GM18499 (cell line): ENCODE measurements at regions not wholly inside any gene's neighbourhood (a gene's known extent, or its start where the extent isn't known, plus 50 kb on each side); places are given as distances from the start of the nearest gene placed in this dataset.
"Not testable (repeated sequence)": the region's sequence is repeated elsewhere in the genome, so short reads cannot be mapped to it uniquely, and the experiment has no call there.

Experiments
- ATAC-seq: cut with Tn5 transposase; IDR thresholded peaks from one replicate; pipeline ENCODE4 v1.9.1; 2021; ENCODE audit warnings: moderate number of reproducible peaks; ENCODE audit not compliant: insufficient read depth, unreplicated experiment

GRCh38 chr6:92446052-92446451, 973.3 kb downstream of the EPHA7 start:
- ATAC-seq: no peak

- no peak for ATAC-seq
These were observed 985.4 kb downstream of the EPHA7 start for GRCh38 chr6:92433911-92434310.

DNA sequence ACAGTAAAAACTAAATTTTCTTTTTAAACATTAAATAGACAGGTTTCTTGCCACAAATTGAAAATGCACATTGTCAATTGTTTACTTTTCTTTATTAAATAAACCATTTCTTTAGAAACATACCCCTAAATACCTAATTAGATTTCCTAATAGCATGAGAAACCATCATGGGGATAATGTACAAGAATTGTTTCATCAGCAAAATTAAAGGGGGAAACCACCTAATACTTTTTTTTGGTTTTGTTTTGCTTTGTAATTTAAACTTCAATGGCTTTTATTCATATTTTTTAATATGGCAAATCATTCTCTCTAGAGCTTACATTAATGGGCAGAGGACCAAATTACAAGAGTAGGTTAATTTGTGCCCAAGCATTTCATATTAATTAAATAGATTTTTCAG, 987.9 kb downstream of the EPHA7 start:
- ATAC-seq: no peak

- no peak for ATAC-seq
These were observed 990.9 kb downstream of the EPHA7 start for GRCh38 chr6:92428448-92428847.

DNA sequence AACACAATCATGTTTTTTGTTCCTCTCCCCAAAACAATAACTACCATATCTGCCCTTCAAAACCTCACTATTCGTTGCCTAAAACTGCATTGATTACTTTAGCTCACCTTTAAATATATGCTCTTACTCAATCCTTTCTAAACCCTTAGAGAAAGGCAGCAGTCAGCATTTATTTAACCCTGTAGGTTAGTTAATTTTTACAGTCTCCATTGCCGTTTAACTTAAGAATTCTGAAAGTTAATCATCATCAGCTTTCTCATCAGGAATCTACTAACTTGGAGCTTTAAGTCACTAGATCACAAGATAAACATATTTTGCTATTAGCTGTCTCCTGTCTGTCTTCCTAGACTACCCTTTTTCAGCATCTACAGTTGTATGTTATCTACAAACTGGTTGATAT, 991.9 kb downstream of the EPHA7 start:
- no peak for ATAC-seq

- no peak for ATAC-seq
These were observed 1003.7 kb downstream of the EPHA7 start for GRCh38 chr6:92415656-92416055.

GRCh38 chr6:92408350-92408749, 1011.0 kb downstream of the EPHA7 start:
- ATAC-seq: no peak

GRCh38 chr6:92404281-92404680, 1015.1 kb downstream of the EPHA7 start:
- ATAC-seq: no peak

GRCh38 chr6:92399911-92400310, 1019.4 kb downstream of the EPHA7 start:
- ATAC-seq: no peak

DNA sequence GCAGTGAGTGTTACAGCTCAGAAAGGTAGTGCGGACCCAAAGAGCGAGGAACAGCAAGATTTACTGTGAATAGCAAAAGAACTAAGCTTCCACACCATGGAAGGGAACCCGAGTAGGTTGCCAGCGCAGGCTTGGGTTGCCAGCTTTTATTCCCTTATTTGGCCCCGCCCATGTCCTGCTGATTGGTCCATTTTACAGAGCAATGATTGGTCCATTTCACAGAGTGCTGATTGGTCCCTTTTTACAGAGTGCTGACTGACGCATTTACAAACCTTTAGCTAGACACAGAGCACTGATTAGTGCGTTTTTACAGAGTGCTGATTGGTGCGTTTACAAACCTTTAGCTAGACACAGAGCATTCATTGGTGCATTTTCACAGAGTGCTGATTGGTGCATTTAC, 1030.7 kb downstream of the EPHA7 start:
- not testable (repeated sequence) for ATAC-seq

DNA sequence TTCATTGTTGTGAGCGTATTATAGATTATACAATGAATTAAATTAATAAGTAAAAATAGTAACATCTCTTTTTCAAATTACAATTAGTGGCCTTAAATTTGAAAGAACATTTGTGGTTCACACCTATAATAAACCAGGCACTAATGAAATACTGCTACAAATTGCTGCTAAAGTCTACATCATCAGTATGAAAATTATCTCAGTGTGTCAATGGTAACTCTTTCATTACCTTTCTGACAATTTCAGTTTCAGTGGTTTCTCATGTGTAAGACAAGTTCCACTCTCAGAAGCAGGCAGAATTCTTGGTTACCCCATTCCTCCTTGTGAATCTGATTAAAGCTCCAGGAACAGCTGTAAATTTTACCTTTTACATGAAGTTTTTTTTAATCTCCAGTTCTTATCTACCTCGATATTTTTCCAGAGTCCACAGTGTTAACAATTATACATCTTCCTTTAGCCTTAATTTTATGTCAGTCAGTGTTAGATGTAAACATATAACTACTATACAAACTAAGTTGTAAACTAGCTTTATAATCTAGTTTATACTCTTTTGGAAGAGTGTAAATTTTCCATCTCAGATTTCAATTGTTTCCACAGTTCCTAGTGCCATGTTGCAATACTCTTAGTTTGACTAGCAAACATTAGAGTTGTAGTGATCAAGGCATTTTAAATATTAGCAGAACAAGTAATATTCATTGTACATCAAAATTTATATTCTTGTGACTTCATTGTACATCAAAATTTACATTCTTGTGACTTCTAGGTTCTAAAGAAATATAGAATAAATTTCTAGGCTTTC, 1038.4 kb downstream of the EPHA7 start:
- no peak for ATAC-seq

- ATAC-seq: no peak
These were observed 1042.2 kb downstream of the EPHA7 start for GRCh38 chr6:92377137-92377536.

DNA sequence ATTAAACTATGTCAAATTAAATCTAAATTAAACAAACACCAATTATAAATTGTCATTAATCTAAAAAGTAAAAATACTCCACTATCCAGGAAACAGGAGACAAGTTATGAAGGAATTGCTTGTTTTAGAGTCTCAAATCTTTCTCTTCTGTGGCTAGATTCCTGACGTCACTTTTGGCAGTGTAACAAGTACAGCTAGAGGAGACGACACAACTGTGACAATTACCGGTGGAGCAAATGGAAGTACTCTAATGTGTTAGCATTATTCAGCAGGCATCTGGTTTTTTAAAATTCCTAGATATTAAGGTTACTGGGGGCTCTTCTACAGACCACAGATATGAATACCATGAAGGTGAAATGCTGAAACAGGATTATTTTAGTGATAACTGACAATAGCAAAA, 1042.7 kb downstream of the EPHA7 start:
- ATAC-seq: no peak

GRCh38 chr6:92371211-92372208, 1047.8 kb downstream of the EPHA7 start:
- ATAC-seq: no peak

DNA sequence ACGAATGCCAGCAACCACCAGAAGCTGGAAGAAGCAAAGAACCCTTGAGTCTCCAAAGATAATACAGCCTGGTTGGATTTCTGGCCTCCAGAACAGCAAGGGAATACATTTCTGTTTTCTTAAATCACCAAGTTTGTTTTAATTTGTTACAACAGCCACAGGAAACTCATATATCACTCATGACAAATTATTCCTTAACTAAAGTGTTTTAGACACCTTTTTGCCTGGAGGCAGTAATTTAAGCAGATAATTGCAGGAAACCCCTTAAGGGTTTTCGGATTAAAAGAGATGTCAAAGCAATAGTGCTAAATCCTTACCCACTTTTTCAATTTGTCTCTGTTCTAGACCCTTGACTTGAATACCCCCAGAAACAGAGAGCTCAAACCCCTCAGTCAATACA, 1050.0 kb downstream of the EPHA7 start:
- no peak for ATAC-seq

GRCh38 chr6:92364948-92365541, 1054.3 kb downstream of the EPHA7 start:
- ATAC-seq: no peak

DNA sequence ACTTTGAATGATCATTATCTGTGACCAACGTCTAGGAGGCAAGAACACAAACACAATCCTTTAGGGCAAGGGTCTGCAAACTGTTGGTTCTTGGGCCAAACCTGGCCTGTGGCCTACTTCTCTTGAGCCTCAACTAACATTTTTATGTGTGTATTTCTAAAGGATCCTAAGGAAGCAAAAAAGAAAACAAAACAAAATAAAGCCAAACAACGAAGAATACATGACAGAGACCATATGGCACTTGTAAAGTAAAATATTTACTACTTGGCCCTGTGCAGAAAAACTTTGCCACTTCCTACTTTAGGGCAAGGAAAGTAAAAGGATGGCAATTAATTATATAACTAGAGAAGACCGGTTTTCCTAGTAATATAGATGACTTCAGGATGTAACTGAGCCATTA, 1056.2 kb downstream of the EPHA7 start:
- no peak for ATAC-seq

GRCh38 chr6:92362404-92362803, 1057.0 kb downstream of the EPHA7 start:
- no peak for ATAC-seq

GRCh38 chr6:92361990-92362389, 1057.4 kb downstream of the EPHA7 start:
- ATAC-seq: no peak

DNA sequence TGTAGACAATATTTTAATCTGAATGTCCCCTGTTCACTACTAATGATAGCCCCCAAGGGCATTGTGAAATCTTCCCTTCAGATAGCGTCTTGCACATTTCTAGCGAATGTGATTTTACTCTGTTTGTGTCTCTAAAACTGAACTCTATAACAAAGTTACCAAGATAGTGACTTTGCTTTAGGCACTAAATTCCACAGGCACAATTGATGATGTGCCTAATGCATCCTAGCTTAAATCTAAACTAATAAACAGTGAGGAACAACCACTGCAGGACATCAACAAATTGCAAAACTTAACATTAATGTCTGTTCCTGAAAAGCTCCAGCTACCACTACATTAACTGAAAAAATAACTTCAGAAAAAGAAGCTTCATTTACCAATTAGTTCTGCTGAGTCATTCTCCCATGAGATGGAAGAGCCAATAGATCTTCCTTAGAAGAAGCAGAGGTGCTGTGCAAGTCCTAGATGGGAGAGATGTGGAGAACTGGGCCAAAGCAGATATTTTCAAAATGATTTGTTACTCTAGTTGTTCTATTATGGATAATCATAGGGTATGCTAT, 1065.0 kb downstream of the EPHA7 start:
- no peak for ATAC-seq

DNA sequence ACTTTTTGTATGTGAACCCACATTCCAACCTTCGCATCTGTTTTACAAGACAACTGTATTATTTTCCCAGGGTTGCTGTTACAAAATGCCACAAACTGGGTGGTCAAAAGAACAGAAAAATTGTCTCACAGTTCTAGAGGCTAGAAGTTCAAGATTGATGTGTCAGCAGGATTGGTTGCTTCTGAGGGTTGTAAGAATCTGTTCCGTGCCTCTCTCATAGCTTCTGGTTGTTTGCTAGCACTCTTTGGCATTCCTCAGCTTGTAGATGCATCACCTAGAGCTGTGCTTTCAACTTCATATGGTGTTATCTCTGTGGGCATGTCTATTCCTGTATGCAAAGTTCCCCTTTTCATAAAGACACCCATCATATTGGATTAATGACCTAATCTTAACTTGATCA, 1067.2 kb downstream of the EPHA7 start:
- no peak for ATAC-seq
